ENCODE measurements at regions not wholly inside any gene's neighbourhood (a gene's known extent, or its start where the extent isn't known, plus 50 kb on each side); places are given as distances from the start of the nearest gene placed in this dataset.

DNA sequence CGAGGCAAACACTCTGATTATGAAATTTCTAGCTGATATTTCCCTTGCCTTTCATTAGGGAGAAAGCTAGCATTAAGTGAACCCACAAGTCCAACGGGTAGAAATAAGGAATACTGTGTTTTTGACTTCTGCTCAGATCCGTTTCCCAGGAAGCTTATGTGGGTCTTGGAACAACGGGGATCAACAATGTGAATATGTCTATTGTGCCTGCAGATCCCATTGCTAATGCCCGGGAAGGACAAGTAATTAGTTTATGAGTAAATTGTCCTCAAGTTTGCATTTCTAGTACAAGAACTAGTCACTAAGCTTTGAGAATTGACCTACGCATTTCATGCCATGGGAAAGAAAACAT, 236.4 kb downstream of the UACA start:
- ATAC-seq = no peak
- H3K9me3 ChIP-seq = no peaks in the 10 kb centered on the region
- no peak overlapping the region for H3K27ac ChIP-seq
- H3K27me3 ChIP-seq (ENCODE audit: low read depth) = no peaks in the 10 kb centered on the region
- H3K4me3 ChIP-seq = no peak overlapping the region
- no peak for DNase-seq
- H3K4me1 ChIP-seq = peaks cover 16% of the 10 kb centered on the region
- TF ChIP-seq CTCF (IDR thresholded peaks at IDR 0.05) = no peak
- H3K36me3 ChIP-seq = no peaks in the 10 kb centered on the region
- intact Hi-C loops (cut with DNase I) = no loop called here

DNA sequence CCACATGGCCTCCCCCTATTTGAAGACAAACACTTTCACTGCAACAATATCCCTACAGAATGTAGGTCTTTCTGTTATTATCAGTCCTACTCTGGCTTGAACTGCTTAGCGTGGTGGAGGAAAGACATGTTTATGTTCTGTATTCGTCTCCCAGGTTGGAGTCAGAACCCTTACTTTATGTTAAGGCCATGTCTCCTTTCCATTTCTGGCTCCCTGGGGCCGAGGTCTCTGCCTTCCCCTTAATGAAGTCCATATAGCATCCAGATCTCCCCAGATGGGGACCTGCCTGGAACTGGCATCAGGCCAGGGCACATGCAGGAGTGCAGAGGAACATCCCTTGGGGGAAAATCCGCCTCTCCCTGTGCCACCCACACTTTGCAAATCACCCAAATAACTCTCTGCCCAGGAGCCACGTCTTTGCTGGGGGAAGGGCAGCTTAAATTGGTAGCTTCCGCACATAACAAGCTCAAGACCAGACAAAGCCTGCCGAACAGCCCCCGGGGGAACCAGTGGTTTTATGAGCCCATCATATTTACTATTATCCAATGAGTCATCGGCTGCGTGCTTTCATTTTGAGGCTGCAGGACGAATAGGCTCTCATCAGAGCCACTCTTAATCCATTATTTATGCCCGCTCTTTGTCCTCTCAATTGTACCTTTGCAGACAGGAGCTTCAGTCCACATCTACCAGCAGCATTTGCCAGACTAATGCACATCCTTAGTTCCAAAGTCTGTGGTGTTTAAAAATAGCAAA, 237.0 kb downstream of the UACA start:
- TF ChIP-seq CTCF (IDR thresholded peaks at IDR 0.05) = no peak
- intact Hi-C loops (cut with DNase I) = no loop called here
- H3K4me3 ChIP-seq = no peak overlapping the region
- H3K9me3 ChIP-seq = no peaks in the 10 kb centered on the region
- no peak overlapping the region for H3K27ac ChIP-seq
- DNase-seq (no peak), ATAC-seq (no peak)
- no peaks in the 10 kb centered on the region for H3K36me3 ChIP-seq
- H3K27me3 ChIP-seq (ENCODE audit: low read depth) = no peaks in the 10 kb centered on the region
- peaks cover 16% of the 10 kb centered on the region for H3K4me1 ChIP-seq

DNA sequence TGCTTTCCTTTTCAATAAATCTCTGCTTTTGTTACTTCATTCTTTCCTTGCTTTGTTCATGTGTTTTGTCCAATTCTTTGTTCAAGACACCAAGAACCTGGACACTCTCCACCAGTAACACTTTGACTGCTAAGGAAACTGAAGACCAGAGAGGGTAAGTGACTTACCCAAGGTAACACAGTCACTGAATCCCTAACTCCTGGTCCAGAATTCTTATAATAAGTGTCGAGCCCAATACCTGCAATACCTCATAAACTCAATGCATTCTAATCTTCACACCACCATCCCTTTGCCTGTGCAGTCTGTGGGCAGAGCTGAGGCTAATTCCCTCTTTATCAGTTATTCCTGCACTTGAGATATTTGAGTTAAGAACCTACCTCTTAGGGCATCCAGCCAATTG, 237.8 kb downstream of the UACA start:
- intact Hi-C loops (cut with DNase I) = no loop called here
- H3K4me3 ChIP-seq = no peak overlapping the region
- DNase-seq (no peak), ATAC-seq (no peak)
- H3K9me3 ChIP-seq = no peaks in the 10 kb centered on the region
- H3K4me1 ChIP-seq = peaks cover 16% of the 10 kb centered on the region
- H3K27me3 ChIP-seq (ENCODE audit: low read depth) = no peaks in the 10 kb centered on the region
- TF ChIP-seq CTCF (IDR thresholded peaks at IDR 0.05) = no peak
- no peak overlapping the region for H3K27ac ChIP-seq
- H3K36me3 ChIP-seq = no peaks in the 10 kb centered on the region

DNA sequence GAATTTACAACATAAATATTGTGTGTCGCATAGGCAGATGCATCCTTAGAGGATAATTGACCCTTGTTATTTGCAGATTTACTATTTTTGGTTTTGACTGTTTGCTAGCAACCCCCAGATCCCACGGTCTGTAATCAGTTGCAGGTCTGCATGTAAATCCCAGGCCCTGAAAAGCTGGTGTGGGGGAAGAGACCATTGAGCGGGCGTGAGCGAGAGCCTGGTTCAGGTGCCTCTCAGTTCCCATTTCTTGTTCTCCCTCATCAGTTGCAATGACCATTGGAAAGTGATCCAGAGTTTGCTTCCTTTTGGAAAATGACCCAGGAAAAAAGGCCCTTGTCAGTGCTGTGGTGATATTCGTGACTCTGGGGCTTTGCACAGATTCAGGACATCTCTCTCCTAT, 238.9 kb downstream of the UACA start:
- Histone ChIP-seq H3K36me3 (no peaks in the 10 kb centered on the region), H3K9me3 (no peaks in the 10 kb centered on the region), H3K27me3 (ENCODE audit: low read depth) (no peaks in the 10 kb centered on the region), H3K4me1 (peaks cover 16% of the 10 kb centered on the region), H3K27ac (no peak overlapping the region), H3K4me3 (no peak overlapping the region)
- TF ChIP-seq CTCF (IDR thresholded peaks at IDR 0.05) = no peak
- ATAC-seq (no peak), DNase-seq (no peak)
- intact Hi-C loops (cut with DNase I) = no loop called here

DNA sequence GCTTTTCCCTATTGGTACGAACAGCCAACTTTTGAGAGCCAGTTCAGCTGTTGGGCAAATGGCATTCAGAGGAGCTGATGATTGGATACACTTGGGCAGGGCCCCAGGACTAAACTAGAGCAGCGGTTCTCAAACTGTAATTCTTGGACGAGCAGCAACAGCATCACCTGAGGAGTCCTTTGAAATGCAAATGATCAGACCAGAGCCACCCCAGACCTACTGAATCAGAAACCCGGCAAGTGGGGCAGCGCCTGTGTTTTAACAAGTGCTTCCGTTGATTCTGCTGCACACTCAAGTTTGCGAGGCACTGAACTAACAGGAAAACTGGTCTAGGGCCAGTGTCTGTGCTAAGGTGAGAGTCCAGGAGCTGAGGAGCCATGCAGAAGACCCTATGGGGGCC, 239.7 kb downstream of the UACA start:
- H3K27me3 ChIP-seq (ENCODE audit: low read depth) = no peaks in the 10 kb centered on the region
- no peaks in the 10 kb centered on the region for H3K36me3 ChIP-seq
- no peak for TF ChIP-seq CTCF (IDR thresholded peaks at IDR 0.05)
- no peak for ATAC-seq
- no peak overlapping the region for H3K4me3 ChIP-seq
- H3K4me1 ChIP-seq = peaks cover 11% of the 10 kb centered on the region
- no peaks in the 10 kb centered on the region for H3K9me3 ChIP-seq
- H3K27ac ChIP-seq = no peak overlapping the region
- no peak for DNase-seq
- intact Hi-C loops (cut with DNase I) = no loop called here

Data from lower lobe of right lung (tissue), 2 donors.